ENCODE measurements at regions not wholly inside any gene's neighbourhood (a gene's known extent, or its start where the extent isn't known, plus 50 kb on each side); places are given as distances from the start of the nearest gene placed in this dataset.

DNA sequence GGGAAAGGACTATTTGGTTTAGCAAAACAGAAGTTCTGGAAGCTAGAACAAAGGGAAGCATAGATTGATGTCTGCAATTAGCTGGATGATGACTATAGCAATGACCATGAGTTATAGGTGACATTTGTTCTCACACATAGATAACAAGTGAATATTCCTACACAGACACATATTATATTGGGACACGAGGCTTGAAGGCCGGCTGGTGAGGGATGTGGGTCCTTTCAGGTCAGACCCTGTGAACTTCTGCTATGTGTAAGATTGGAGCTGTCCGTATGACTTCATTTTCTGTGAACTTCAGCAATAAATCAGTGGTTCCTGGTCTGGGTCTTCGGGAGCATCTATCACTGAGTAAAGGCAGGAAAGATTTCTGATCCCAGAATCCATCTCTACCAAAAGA lies 253.6 kb upstream of the CFAP20DC start:
- TF ChIP-seq CTCF (IDR thresholded peaks at IDR 0.05) = no peak
- TF ChIP-seq EP300 (IDR thresholded peaks at IDR 0.05) = no peak
